Bronchial epithelial cell (primary cell): ENCODE measurements at regions not wholly inside any gene's neighbourhood (a gene's known extent, or its start where the extent isn't known, plus 50 kb on each side); places are given as distances from the start of the nearest gene placed in this dataset.

Experiments used
- DNase-seq: peaks from one replicate; pipeline ENCODE4 v3.0.0-alpha.2; 2010; ENCODE audit warnings: low read depth
- FAIRE-seq: peaks from 2 replicates; lab custom pipeline; 2011; peaks lifted over from hg19 to GRCh38; lab: Jason Lieb, UNC
- H3K27me3 ChIP-seq: 2 replicates; pipeline ENCODE4 v1.5.1; 2011; ENCODE audit warnings: low read length; ENCODE audit not compliant: control insufficient read depth, insufficient read depth
- H3K36me3 ChIP-seq: 2 replicates; pipeline ENCODE4 v1.5.1; 2011; ENCODE audit warnings: low read length; ENCODE audit not compliant: control insufficient read depth, insufficient read depth
- H3K4me3 ChIP-seq: 2 replicates; pipeline ENCODE4 v1.5.1; 2011; ENCODE audit warnings: mild to moderate bottlenecking, low read depth, low read length, control low read depth
- TF ChIP-seq, protein P1 (sequence below): IDR thresholded peaks from 2 replicates; pipeline ENCODE4 v1.5.1; 2011; ENCODE audit warnings: mild to moderate bottlenecking, moderate library complexity, low read length, control low read depth, inconsistent platforms; ENCODE audit not compliant: insufficient read depth, severe bottlenecking

DNA sequence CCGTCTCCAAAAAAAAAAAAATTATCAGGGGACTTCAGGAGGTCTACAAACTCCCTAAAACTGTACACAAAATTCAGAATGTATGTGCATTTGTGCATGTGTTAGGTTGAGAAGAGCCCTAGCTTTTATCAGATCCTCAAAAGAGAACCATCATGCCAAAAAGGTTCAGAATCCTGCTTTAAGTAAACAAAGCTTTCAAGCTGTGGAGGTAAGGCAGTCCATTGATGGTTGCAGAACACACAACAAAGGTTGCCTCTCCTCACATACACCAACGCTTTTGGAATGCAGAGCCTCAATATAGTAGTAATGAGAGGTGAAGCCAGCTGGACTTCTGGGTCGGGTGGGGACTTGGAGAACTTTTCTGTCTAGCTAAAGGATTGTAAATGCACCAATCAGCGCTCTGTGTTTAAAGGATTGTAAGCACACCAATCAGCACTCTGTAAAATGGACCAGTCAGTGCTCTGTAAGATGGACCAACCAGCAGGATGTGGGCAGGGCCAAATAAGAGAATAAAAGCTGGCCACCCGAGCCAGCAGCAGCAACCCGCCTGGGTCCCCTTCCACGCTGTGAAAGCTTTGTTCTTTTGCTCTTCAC is 57.9 kb upstream of the RNF38 start:
- peaks cover 1% of the 10 kb centered on the region for H3K36me3 ChIP-seq
- H3K27me3 ChIP-seq: no peaks in the 10 kb centered on the region
- TF ChIP-seq, protein P1, sequence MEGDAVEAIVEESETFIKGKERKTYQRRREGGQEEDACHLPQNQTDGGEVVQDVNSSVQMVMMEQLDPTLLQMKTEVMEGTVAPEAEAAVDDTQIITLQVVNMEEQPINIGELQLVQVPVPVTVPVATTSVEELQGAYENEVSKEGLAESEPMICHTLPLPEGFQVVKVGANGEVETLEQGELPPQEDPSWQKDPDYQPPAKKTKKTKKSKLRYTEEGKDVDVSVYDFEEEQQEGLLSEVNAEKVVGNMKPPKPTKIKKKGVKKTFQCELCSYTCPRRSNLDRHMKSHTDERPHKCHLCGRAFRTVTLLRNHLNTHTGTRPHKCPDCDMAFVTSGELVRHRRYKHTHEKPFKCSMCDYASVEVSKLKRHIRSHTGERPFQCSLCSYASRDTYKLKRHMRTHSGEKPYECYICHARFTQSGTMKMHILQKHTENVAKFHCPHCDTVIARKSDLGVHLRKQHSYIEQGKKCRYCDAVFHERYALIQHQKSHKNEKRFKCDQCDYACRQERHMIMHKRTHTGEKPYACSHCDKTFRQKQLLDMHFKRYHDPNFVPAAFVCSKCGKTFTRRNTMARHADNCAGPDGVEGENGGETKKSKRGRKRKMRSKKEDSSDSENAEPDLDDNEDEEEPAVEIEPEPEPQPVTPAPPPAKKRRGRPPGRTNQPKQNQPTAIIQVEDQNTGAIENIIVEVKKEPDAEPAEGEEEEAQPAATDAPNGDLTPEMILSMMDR: no peak

DNA sequence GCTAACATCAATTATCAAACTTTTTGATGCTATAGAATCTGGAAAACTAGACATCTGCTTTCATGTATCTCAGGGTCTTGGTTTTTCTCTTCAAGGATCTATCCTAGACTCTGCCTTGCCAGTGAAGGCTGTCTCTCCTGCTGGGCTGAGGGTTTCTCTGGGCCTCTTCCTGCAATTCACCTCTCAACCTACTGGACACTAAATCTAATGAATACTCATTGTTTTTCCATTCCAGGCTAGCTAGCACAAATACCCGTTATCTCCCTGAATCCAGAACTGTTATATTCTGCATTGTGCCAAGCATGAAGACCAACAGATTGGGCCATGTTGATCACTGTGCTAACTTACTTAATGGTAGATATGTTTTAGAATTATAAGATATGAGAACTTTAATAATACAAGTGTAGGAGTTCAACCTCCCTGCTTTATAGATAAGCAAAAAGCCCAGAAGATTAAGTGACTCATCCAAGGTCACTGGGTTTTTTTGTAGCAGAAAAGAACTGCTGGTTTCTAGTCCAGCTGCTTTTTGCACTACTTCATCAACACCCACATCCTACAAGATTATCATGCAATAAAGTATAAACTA is 56.5 kb upstream of the RNF38 start:
- peaks cover 1% of the 10 kb centered on the region for H3K36me3 ChIP-seq
- H3K4me3 ChIP-seq: no peak overlapping the region
- TF ChIP-seq, protein P1: no peak
- no peak for FAIRE-seq
- H3K27me3 ChIP-seq: no peaks in the 10 kb centered on the region
- DNase-seq: peak; percentile 9

More for the DNA sequence above, 57.9 kb upstream of the RNF38 start:
- FAIRE-seq (no peak), DNase-seq (no peak)
- no peak overlapping the region for H3K4me3 ChIP-seq

DNA sequence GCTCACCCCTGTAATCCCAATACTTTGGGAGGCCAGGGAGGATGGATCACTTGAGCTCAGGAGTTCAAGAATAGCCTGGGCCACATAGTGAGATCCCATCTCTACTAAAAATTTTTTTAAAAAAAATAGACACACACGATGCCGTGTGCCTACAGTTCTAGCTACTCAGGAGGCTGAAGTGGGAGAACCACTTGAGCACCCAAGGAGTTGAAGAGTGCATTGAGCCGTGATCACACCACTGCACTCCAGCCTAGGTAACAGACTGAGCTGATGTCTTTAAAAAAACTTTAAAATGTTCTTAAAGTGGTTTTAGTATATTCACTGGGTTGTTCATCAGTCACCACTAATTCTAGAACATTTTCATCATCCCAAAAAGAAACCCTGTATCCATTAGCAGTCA is 51.9 kb upstream of the RNF38 start:
- TF ChIP-seq, protein P1: no peak
- Histone ChIP-seq H3K36me3 (no peaks in the 10 kb centered on the region), H3K4me3 (no peak overlapping the region), H3K27me3 (no peaks in the 10 kb centered on the region)
- FAIRE-seq: no peak
- DNase-seq: no peak

DNA sequence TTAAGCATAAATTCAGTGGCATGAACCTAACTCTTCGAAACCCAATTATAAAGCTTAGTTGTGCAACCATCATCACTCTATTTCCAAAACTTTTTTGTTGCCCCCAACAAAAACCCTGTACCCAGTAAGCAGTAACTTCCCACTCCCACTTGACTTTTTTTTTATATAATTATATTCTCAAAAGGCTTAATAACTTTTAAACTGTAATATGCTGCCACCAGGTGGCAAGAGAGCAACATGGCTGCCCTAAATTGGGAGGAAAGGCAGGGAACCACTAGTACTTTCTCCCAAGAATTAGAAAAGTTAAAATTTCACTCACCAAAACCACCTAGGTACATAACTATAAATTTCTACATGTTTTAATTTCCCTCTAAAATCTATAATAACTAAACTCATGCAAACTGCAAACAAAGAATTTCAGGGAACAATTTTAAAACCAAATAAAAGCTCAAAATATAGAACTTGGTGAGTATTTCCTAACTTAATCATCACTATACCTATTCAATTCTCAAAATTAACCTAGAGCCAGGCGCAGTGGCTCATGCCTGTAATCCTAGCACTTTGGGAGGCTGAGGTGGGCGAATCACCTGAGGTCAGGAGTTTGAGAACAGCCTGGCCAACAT is 50.2 kb upstream of the RNF38 start:
- no peak for FAIRE-seq
- peak; percentile 42 for DNase-seq
- no peaks in the 10 kb centered on the region for H3K36me3 ChIP-seq
- H3K4me3 ChIP-seq: no peak overlapping the region
- no peaks in the 10 kb centered on the region for H3K27me3 ChIP-seq
- TF ChIP-seq, protein P1: peak; percentile 48
